Astrocyte (in vitro differentiated cells and primary cell): ENCODE measurements at regions not wholly inside any gene's neighbourhood (a gene's known extent, or its start where the extent isn't known, plus 50 kb on each side); places are given as distances from the start of the nearest gene placed in this dataset.

Source experiments
- DNase-seq: peaks from one replicate; pipeline ENCODE4 v3.0.0-alpha.2; 2010; ENCODE audit warnings: low read depth
- FAIRE-seq: peaks from 2 replicates; lab custom pipeline; 2011; peaks lifted over from hg19 to GRCh38; lab: Jason Lieb, UNC
- H2AFZ ChIP-seq: 2 replicates; pipeline ENCODE4 v1.6.0; 2012; ENCODE audit warnings: low read depth, low read length, inconsistent platforms
- H3K27ac ChIP-seq: 2 replicates; pipeline ENCODE4 v1.5.1; 2011; ENCODE audit warnings: low read depth, low read length, inconsistent platforms
- H3K27me3 ChIP-seq: 2 replicates; pipeline ENCODE4 v1.6.0; 2011; ENCODE audit warnings: low read length, inconsistent platforms; ENCODE audit not compliant: insufficient read depth
- H3K36me3 ChIP-seq: 2 replicates; pipeline ENCODE4 v1.5.1; 2011; ENCODE audit warnings: low read length, inconsistent platforms; ENCODE audit not compliant: insufficient read depth
- H3K4me1 ChIP-seq: 2 replicates; pipeline ENCODE4 v1.5.1; 2011; ENCODE audit warnings: low read length, inconsistent platforms; ENCODE audit not compliant: insufficient read depth
- H3K4me2 ChIP-seq: 2 replicates; pipeline ENCODE4 v1.6.0; 2012; ENCODE audit warnings: low read length, inconsistent platforms
- H3K4me3 ChIP-seq: 2 replicates; pipeline ENCODE4 v1.5.1; 2011; ENCODE audit warnings: low read depth, mild to moderate bottlenecking, low read length, inconsistent platforms; ENCODE audit not compliant: insufficient read depth
- H3K79me2 ChIP-seq: 2 replicates; pipeline ENCODE4 v1.6.0; 2012; ENCODE audit warnings: mild to moderate bottlenecking, low read length, inconsistent platforms; ENCODE audit not compliant: insufficient read depth
- H3K9ac ChIP-seq: 2 replicates; pipeline ENCODE4 v1.6.0; 2012; ENCODE audit warnings: mild to moderate bottlenecking, low read length, inconsistent platforms
- H3K9me3 ChIP-seq: 2 replicates; pipeline ENCODE4 v1.5.1; 2012; ENCODE audit warnings: low read depth, mild to moderate bottlenecking, low read length, inconsistent platforms; ENCODE audit not compliant: insufficient read depth
- H4K20me1 ChIP-seq: 2 replicates; pipeline ENCODE4 v1.6.0; 2012; ENCODE audit warnings: low read length, inconsistent platforms; ENCODE audit not compliant: insufficient read depth
- H3K27ac Mint-ChIP-seq: one replicate; pipeline ENCODE4 v1.8.0; 2021; ENCODE audit warnings: mild to moderate bottlenecking, mixed read lengths; ENCODE audit not compliant: unreplicated experiment
- H3K27me3 Mint-ChIP-seq: one replicate; pipeline ENCODE4 v1.8.0; 2021; ENCODE audit warnings: low read depth, mixed read lengths; ENCODE audit not compliant: unreplicated experiment
- H3K36me3 Mint-ChIP-seq: one replicate; pipeline ENCODE4 v1.8.0; 2021; ENCODE audit warnings: low read depth, mixed read lengths; ENCODE audit not compliant: unreplicated experiment
- H3K4me1 Mint-ChIP-seq: one replicate; pipeline ENCODE4 v1.8.0; 2021; ENCODE audit warnings: low read depth, mixed read lengths; ENCODE audit not compliant: unreplicated experiment
- H3K4me3 Mint-ChIP-seq: one replicate; pipeline ENCODE4 v1.8.0; 2021; ENCODE audit warnings: mild to moderate bottlenecking, moderate library complexity, mixed read lengths; ENCODE audit not compliant: unreplicated experiment
- H3K9me3 Mint-ChIP-seq: one replicate; pipeline ENCODE4 v1.8.0; 2021; ENCODE audit warnings: mild to moderate bottlenecking, mixed read lengths; ENCODE audit not compliant: unreplicated experiment
- CTCF ChIP-seq: IDR thresholded peaks from 2 replicates; pipeline ENCODE4 v1.5.1; 2011; ENCODE audit warnings: low read depth, mild to moderate bottlenecking, inconsistent platforms, low read length, moderate library complexity; ENCODE audit not compliant: insufficient read depth
- EZH2 ChIP-seq: IDR thresholded peaks from 2 replicates; pipeline ENCODE4 v1.6.1; 2012; ENCODE audit warnings: mild to moderate bottlenecking, low read length, inconsistent platforms; ENCODE audit not compliant: insufficient read depth

DNA sequence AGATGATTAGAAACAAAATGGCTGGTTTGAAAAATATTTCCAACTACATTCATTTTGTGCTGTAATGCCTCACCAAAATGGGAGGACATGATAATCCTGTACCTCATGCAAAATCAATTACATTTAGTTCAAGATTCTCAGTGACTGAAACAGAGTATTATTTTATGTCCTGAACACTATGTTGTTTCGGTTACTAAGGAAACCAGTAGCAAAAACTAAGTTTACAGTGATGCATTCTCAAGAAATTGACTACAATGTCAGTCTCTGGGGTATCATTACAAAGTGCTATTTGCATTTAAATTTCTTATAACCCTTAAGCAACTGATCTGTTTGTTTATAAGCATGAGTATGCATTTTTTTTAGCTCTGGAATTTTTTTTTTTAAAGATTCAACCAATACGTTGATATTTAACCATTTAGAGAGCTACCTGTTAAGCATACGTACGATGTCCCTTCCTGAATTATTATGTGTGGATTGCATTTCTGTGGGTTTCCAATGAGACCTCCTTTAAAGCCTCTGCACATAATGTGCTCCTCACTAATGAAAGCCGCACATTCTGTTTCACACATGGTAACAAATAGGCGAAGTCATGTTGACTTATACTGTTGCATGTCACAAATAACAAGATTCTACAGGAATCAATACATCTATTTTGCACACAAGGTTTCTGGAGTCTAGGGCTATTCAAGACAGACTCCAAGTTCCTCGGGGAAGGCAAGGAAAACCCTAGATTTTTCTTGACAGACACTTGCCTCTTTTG is 1035.7 kb downstream of the ADGRL2 start:
- no peak for FAIRE-seq

GRCh38 chr1:82830690-82831380 is 1030.1 kb downstream of the ADGRL2 start:
- H3K36me3 Mint-ChIP-seq = no peaks in the 10 kb centered on the region
- Histone ChIP-seq H2AFZ (no peak overlapping the region), H3K4me2 (no peak overlapping the region), H3K79me2 (no peaks in the 10 kb centered on the region), H3K4me3 (no peak overlapping the region), H3K36me3 (no peaks in the 10 kb centered on the region), H4K20me1 (no peaks in the 10 kb centered on the region), H3K4me1 (no peaks in the 10 kb centered on the region), H3K9ac (no peak overlapping the region), H3K9me3 (no peaks in the 10 kb centered on the region), H3K27me3 (no peaks in the 10 kb centered on the region), H3K27ac (no peak overlapping the region)
- TF ChIP-seq CTCF (no peak), EZH2 (no peak)
- H3K27ac Mint-ChIP-seq = no peak overlapping the region
- H3K4me3 Mint-ChIP-seq = no peak overlapping the region
- H3K9me3 Mint-ChIP-seq = no peaks in the 10 kb centered on the region
- no peak for FAIRE-seq
- no peak for DNase-seq
- H3K4me1 Mint-ChIP-seq = no peaks in the 10 kb centered on the region
- H3K27me3 Mint-ChIP-seq = no peaks in the 10 kb centered on the region

More for the DNA sequence above, 1035.7 kb downstream of the ADGRL2 start:
- DNase-seq = no peak
- H3K27ac ChIP-seq = no peak overlapping the region
- H3K27me3 ChIP-seq = no peaks in the 10 kb centered on the region
- H3K9me3 Mint-ChIP-seq = no peaks in the 10 kb centered on the region
- no peaks in the 10 kb centered on the region for H4K20me1 ChIP-seq
- H2AFZ ChIP-seq = no peak overlapping the region
- H3K4me2 ChIP-seq = no peak overlapping the region
- H3K4me1 ChIP-seq = peaks cover 8% of the 10 kb centered on the region
- TF ChIP-seq EZH2 = no peak
- TF ChIP-seq CTCF = no peak
- no peak overlapping the region for H3K4me3 ChIP-seq
- no peak overlapping the region for H3K4me3 Mint-ChIP-seq
- no peaks in the 10 kb centered on the region for H3K36me3 ChIP-seq
- no peaks in the 10 kb centered on the region for H3K79me2 ChIP-seq
- peaks cover 8% of the 10 kb centered on the region for H3K4me1 Mint-ChIP-seq
- no peak overlapping the region for H3K27ac Mint-ChIP-seq
- no peaks in the 10 kb centered on the region for H3K9me3 ChIP-seq
- H3K9ac ChIP-seq = no peak overlapping the region
- no peaks in the 10 kb centered on the region for H3K27me3 Mint-ChIP-seq
- no peaks in the 10 kb centered on the region for H3K36me3 Mint-ChIP-seq

DNA sequence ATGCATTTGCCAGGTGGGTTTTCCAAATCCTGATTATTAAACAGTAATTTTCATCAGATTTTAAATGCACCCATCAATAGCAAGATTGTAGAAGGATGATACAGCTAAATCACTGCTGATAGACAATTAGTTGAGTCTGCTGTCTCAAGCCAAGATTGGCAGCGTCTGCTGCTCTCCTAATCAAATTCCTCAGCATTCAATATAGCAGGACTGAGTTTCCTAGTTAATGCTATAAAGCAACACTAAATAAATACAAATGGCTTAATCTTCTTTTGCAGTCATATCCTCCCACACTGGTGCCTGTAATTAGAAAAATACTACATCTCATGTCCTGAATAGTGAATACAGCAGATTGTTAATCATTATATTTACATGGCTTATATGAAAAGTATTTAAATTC is 1028.8 kb downstream of the ADGRL2 start:
- Mint-ChIP-seq H3K36me3 (no peaks in the 10 kb centered on the region), H3K9me3 (no peaks in the 10 kb centered on the region), H3K4me1 (no peaks in the 10 kb centered on the region), H3K4me3 (no peak overlapping the region), H3K27me3 (no peaks in the 10 kb centered on the region), H3K27ac (no peak overlapping the region)
- Histone ChIP-seq H3K27ac (no peak overlapping the region), H3K4me1 (no peaks in the 10 kb centered on the region), H2AFZ (no peak overlapping the region), H3K27me3 (no peaks in the 10 kb centered on the region), H3K36me3 (no peaks in the 10 kb centered on the region), H4K20me1 (no peaks in the 10 kb centered on the region), H3K4me2 (no peak overlapping the region), H3K9ac (no peak overlapping the region), H3K4me3 (no peak overlapping the region), H3K79me2 (no peaks in the 10 kb centered on the region), H3K9me3 (no peaks in the 10 kb centered on the region)
- FAIRE-seq (no peak), DNase-seq (no peak)
- TF ChIP-seq EZH2 = no peak
- no peak for TF ChIP-seq CTCF
